ENCODE measurements at regions not wholly inside any gene's neighbourhood (a gene's known extent, or its start where the extent isn't known, plus 50 kb on each side); places are given as distances from the start of the nearest gene placed in this dataset.

GRCh38 chrX:150164971-150165600 is 198.0 kb upstream of the MAMLD1 start:
- DNase-seq (ENCODE audit: low read depth) = peak; percentile 25

- peak; percentile 3 for DNase-seq (ENCODE audit: low read depth)
Observed at GRCh38 chrX:150165776-150166610, 197.1 kb upstream of the MAMLD1 start.

GRCh38 chrX:150167482-150168324 is 195.4 kb upstream of the MAMLD1 start:
- DNase-seq (ENCODE audit: low read depth) = no peak

GRCh38 chrX:150182161-150182560 is 181.0 kb upstream of the MAMLD1 start:
- DNase-seq (ENCODE audit: low read depth) = peak; percentile 44

GRCh38 chrX:150184491-150184890 is 178.6 kb upstream of the MAMLD1 start:
- DNase-seq (ENCODE audit: low read depth) = no peak

GRCh38 chrX:150185766-150186165 is 177.4 kb upstream of the MAMLD1 start:
- DNase-seq (ENCODE audit: low read depth) = peak; percentile 67

- DNase-seq (ENCODE audit: low read depth) = no peak
Observed at GRCh38 chrX:150192816-150193215, 170.3 kb upstream of the MAMLD1 start.

GRCh38 chrX:150196285-150196684 is 166.8 kb upstream of the MAMLD1 start:
- no peak for DNase-seq (ENCODE audit: low read depth)

- DNase-seq (ENCODE audit: low read depth) = no peak
Observed at GRCh38 chrX:150197388-150197787, 165.7 kb upstream of the MAMLD1 start.

- DNase-seq (ENCODE audit: low read depth) = peak; percentile 72
Observed at GRCh38 chrX:150198776-150199175, 164.3 kb upstream of the MAMLD1 start.

GRCh38 chrX:150199181-150199580 is 163.9 kb upstream of the MAMLD1 start:
- DNase-seq (ENCODE audit: low read depth) = no peak

GRCh38 chrX:150199803-150200202 is 163.3 kb upstream of the MAMLD1 start:
- DNase-seq (ENCODE audit: low read depth) = peak; percentile 13

GRCh38 chrX:150200361-150200760 is 162.8 kb upstream of the MAMLD1 start:
- no peak for DNase-seq (ENCODE audit: low read depth)

GRCh38 chrX:150200820-150201287 is 162.3 kb upstream of the MAMLD1 start:
- peak; percentile 99 for DNase-seq (ENCODE audit: low read depth)

- no peak for DNase-seq (ENCODE audit: low read depth)
Observed at GRCh38 chrX:150201391-150201790, 161.7 kb upstream of the MAMLD1 start.

GRCh38 chrX:150201841-150202240 is 161.3 kb upstream of the MAMLD1 start:
- peak; percentile 22 for DNase-seq (ENCODE audit: low read depth)

GRCh38 chrX:150202641-150203247 is 160.4 kb upstream of the MAMLD1 start:
- peak; percentile 78 for DNase-seq (ENCODE audit: low read depth)

- no peak for DNase-seq (ENCODE audit: low read depth)
Observed at GRCh38 chrX:150203248-150203645, 159.9 kb upstream of the MAMLD1 start.

GRCh38 chrX:150205011-150205410 is 158.1 kb upstream of the MAMLD1 start:
- no peak for DNase-seq (ENCODE audit: low read depth)

GRCh38 chrX:150207733-150208132 is 155.4 kb upstream of the MAMLD1 start:
- DNase-seq (ENCODE audit: low read depth) = no peak

- peak; percentile 65 for DNase-seq (ENCODE audit: low read depth)
Observed at GRCh38 chrX:150211988-150212387, 151.1 kb upstream of the MAMLD1 start.

All from EH (cell line).